NCI-H446 (cell line): ENCODE measurements at regions not wholly inside any gene's neighbourhood (a gene's known extent, or its start where the extent isn't known, plus 50 kb on each side); places are given as distances from the start of the nearest gene placed in this dataset.
"Not testable (repeated sequence)": the region's sequence is repeated elsewhere in the genome, so short reads cannot be mapped to it uniquely, and the experiment has no call there.

Source experiments
- DNase-seq, 2 experiments: peaks; one replicate each; lab custom pipeline; 2025; lab: John Stamatoyannopoulos, UW

DNA sequence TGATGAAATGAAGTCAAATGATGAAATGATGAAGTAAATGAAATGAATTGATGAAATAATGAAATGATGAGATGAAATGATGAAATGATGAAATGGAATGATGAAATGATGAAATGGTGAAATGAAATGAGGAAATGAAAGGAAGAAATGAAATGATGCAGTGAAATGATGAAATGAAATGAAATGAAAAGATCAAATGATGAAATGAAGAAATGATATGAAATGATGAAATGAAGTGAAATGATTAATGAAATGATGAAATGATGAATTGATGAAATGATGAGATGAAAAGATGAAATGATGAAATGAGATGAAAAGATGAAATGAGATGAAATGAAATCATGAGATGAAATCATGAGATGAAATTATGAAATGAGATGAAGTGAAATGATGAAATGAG, 139.2 kb upstream of the ERV3-1 start:
- DNase-seq = not testable (repeated sequence)

DNA sequence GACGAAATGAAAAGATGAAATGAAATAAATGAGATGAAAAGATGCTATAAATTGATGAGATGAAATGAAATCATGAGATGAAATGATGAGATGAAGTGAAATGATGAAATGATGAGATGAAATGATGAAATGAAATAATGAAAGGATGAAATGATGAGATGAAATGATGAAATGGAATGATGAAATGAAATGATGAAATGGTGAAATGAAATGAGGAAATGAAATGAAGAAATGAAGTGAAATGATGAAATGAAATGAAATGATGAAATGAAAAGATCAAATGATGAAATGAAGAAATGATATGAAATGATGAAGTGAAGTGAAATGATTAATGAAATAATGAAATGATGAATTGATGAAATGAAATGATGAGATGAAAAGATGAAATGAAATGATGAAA, 138.5 kb upstream of the ERV3-1 start:
- not testable (repeated sequence) for DNase-seq

DNA sequence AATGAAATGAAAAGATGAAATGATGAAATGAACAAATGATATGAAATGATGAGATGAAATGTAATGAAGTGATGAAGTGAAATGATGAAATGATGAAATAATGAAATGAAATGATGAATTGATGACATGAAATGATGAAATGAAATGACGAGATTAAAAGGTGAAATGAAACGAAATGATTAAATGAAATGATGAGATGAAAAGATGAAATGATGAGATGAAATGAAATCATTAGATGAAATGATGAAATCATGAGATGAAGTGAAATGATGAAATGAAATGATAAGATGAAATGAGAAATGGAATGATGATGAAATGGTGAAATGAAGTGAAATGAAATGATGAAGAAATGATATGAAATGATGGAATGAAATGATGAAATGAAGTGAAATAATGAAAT, 138.1 kb upstream of the ERV3-1 start:
- DNase-seq = not testable (repeated sequence)

DNA sequence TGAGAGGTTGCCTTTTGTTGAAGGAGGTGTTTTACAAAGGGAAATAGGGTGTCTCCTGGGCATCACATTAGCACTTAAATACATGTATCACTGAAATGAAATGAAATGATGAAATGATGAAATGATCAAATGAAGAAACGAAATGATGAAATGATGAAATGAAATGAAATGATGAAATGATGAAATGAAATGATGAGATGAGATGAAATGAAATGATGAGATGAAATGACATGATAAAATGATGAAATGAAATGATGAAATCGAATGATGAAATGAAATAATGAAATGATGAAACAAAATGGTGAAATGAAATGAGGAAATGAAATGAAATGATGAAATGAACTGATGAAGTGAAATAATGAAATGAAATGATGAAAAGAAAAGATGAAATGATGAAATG, 137.6 kb upstream of the ERV3-1 start:
- not testable (repeated sequence) for DNase-seq

DNA sequence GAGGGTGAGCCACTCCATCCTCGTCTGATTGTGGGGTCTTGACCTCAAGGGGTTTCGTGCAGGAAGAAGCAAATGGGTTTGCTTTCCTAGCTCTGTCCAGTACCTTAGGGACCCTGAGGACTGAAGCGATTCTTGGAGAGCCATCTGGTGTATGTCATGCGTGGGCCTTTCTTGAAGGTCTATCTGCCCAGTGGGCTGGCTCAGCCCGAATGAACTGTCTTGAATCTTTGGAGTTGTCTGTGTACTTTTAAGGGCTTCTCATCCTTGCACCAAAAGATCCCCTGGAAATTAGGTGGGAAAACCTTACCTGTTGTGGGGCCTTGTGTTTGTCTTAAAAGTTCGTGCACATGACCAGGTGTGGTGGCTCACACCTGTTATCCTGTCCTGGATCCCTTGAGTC, 135.4 kb upstream of the ERV3-1 start:
- not testable (repeated sequence) for DNase-seq

DNA sequence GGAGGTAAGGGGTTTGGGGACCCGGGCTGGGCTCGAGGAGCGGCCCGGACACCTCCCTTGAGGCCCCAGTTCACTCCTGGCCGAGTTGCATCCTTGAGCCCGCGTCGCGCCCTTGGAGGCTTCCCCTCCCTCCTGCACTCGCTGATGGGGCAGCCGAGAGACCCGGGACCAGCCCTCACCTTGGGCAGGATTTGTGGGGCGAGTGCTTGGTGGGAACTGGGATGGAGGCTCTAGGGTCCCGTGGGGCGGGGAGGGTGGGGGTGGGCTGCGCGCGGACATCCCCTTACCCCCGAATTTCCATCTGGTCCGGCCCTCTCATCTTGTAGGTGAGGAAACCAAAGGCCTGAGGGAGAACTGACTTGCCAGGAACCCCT, 134.9 kb upstream of the ERV3-1 start:
- DNase-seq = not testable (repeated sequence)

DNA sequence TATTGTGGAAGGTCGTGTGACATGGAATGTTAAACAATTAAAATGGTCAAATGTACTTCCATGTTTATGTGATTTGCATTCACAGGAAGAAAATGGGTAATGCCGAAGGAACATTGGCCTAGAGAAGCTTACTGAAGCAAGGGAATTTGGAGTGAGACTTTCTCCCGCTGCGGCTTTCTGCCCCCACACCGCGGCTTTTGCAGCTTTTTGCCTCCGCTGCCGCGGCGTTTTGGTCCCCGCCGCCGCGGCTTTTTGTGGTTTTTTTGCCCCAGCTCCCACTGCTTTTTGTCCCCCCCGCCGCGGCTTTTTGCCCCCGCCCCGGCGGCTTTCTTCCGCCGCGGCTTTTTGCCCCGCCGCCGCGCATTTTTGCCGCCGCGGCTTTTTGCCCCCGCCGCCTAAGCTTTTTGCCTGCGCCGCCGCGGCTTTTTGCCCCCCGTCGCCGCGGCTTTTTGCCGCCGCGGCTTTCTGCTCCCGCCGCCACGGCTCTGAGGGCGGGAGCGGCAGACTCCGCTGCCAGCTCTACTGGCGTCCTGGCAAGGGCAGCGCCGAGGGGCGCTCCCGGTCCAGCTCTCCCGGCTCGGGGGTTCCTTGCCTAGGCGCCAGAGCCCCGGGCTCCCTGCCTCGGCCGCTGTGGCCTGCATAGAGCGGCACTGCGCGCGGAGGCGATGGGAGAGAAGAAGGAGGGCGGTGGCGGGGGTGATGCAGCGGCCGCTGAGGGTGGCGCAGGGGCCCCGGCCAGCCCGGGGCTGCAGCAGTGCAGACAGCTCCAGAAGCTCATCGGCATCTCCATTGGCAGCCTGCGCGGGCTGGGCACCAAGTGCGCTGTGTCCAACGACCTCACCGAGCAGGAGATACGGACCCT, 134.3 kb upstream of the ERV3-1 start:
- DNase-seq = not testable (repeated sequence)

DNA sequence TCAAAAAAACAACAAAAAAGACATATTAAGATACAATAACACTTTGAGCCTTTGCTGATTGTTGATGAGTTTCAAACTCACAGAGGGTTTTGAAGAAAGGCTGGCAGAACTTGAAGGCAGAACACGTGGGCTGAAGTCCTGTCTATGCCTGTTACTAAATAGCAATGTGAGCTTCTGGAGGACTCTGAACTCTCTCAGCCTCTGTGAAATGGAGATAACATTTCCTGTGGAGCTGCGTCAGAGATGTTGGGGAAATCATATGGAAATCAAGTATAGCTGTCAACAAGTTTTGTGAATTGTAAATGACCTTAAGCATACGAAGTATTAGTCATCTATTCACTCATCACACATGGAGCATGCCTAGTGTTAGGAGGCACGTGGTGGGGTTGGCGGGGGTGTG, 130.4 kb upstream of the ERV3-1 start:
- DNase-seq = not testable (repeated sequence)

DNA sequence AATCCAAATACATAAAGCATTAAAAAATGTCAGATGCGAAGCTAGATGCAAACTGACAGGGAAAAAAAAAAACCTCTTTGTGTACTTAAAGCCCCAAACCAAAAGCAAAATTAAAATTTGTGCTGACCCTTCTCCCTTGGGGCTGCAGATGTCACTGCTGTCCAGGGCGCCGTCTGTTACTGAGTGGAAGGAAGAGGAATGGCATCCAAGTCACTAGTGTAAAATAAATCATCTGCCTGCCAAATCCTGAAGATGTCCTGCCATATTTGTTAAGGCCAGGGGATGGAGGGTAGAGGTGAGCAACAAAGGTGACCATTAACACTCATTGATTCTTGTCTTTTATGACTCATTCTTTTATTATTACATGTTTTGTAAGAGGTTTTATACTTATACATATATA, 126.6 kb upstream of the ERV3-1 start:
- not testable (repeated sequence) for DNase-seq

DNA sequence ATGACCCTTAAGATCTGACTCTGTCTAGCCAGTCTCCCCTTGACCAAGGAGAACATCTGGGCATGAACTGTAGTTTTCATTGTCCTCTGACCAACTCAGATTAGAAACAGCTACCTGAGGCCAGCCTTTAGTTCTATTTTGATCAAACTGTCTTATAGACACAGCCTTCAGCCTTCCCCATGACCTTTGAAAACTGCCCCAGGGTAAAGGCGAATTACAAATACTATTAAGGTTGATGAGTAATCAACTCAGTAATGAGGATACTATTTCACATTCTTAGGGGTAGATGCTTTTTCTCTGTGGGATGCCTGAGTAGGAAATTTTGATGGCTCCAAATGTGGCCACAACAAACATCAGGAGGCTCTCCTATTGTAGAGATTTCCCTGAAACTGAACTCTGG, 125.8 kb upstream of the ERV3-1 start:
- DNase-seq = not testable (repeated sequence)

DNA sequence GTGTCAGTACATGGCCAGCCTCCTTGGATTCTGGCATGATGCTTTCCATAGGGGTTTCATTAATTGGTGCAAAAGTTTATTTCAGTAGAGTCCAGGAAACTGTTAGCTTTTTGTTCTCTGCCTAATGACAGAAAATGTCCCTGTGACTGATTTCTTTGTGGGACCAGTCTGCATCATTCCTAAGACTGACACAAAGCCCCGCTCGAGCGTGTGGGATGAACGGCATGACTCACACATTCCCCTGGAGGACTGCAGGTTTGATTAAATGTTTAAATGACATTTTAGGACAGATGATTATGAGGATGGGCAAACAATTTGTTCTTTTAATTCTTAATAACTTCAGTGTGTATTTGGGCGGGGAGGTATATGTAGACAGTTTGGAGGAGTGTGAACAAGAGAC, 120.9 kb upstream of the ERV3-1 start:
- DNase-seq = not testable (repeated sequence)

DNA sequence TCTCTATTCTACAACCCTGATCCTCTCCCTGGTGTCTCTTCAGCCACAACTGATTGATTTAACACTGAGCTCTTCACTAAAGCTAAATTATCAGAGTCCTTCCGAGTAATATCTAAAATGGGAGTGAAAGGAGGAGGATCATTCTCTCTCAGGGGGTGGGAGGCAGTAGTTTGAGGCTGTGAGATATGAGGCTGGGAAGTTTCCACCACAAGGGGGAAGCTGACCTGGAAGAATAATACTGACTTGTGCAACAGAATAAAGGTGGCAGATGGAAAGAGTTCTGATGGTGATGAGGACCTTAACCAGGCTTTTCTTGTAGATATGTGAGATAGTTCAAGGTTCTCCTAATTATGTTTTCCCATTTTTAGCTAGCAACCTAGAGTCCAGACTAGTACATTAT, 118.1 kb upstream of the ERV3-1 start:
- not testable (repeated sequence) for DNase-seq

DNA sequence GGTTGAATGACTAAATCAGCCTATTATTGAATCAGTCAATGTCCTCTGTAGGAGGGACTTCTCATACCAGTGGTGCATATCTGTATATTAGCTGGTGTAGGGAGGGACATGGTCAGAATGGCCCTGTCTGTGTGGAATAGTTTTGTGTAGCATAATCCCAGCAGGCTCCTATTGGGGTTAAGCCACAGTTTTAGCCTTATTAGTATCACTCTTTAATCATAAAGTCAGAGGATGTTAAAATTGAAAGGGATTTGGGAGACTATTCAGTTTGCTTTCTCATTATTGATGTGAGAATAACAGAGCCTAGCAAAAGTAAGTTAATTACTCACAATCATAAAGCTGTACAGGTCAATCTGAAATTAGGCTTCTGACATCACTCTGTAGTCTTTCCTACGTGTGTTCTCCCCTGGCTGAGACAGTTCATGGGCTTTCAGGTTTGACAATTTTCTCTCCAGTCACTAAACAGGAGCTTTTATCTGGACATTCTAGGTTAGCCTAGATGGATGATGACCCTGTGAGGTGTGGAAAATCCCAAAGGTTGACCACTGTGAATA, 99.2 kb upstream of the ERV3-1 start:
- not testable (repeated sequence) for DNase-seq

DNA sequence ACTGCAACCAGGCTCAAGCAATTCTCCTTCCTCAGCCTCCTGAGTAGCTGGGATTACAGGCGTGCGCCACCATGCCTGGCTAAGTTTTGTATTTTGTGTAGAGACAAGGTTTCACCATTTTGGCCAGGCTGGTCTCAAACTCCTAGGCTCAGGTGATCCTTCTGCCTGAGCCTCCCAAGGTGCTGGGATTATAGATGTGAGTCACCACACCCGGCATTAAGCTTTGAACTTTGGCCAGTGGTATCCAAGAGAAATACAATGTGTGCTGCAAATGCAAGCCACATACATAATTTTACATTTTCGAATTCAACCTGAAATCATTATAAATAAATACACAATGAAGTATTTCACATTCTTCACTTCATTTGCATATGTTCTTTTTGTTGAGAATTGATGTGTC, 94.0 kb upstream of the ERV3-1 start:
- not testable (repeated sequence) for DNase-seq

DNA sequence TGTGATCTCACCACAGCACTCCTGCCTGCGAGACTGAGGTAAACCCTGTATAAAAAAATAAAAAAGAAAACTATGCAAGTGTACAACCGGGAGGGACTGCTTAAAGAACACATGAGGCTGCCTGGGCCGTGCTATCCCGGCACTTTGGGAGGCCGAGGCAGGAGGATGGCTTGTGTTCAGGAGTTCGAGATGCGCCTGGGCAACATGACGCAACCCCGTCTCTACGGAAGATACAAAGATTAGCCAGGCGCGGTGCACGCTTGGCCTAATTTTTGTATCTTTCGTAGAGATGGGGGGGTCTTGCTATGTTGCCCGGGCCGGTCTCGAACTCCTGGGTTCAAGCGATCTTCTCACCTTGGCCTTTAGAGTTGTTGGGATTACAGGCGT, 75.2 kb upstream of the ERV3-1 start:
- DNase-seq = not testable (repeated sequence)

DNA sequence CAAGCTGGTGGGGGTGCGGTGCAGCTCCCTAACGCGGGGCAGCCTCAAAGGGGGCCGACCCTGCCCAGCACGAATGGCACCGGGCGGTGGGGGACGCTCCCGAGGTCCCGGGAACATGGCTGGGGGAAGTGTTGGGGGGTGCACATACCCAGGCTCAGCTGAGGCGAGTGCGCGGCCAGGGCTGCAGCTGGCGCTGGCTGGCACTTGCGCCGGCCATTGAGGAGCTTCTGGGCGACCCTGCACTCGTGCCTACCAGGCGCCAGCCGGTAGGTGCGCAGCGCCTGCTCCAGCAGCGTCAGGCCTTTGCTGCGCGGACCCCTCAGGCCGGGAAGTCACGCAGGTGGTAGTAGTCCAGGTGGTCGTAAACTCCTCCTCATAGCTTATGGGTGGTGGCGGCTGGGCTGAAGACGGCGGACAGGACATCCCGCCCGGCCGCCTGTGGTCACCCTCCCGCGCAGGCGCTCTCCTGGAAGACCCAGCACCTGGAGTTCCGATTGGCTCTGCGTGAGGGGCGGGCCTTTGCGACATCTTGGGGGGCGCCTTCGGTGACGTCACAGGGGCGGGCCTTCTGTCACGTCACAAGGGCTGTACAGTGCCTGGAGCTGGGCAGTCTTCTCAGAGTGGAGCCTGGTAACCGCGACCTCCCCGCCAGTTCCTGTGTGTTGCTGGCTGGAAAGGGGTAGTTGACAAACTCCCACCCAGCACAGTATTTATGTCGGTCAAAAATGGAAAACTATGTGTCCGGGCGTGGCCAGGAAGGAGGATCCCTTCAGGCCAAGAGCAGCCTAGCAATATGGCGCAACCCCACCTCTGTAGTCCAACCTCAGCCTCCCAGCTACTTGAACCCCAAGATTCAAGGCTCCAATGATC, 74.5 kb upstream of the ERV3-1 start:
- peak in 1 of 2 experiments; percentile 49 for DNase-seq

DNA sequence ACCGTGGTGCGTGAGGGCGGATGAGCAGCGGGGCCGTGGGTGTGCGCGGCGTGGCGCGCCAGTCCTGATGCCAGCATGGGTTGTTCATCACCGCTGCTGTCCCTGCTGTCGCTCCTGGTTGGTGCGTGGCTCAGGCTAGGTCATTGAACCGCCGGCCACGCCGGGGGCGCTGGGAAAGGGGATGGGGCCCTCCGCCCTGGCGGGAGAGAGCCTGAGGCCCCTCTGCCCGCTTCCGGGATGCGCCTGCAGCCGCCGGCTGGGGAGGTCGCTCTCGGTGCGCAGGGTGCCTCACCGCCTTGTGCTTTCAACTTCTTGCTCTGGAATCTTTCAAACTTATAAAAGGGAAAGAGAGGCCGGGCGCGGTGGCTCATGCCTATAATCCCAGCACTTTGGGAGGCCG, 68.5 kb upstream of the ERV3-1 start:
- not testable (repeated sequence) for DNase-seq

DNA sequence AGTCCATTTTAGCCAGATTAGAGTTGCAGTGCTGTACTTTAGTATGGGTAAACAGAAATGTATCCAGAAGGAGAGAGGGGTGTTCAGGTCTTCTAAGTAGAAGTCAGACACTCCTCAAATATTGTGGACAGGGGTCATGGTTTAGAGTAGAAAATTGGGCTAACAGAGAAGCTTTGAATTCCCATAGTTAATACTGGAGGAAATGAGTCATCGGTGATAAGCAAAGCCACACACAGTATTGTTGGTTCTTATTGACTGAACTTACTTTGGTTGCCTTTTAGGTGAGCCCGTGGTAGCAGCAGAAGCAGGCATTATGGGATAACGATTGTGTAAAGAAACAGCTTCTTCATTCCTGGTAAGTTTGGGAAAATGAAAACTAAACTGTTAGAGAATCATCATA, 66.7 kb upstream of the ERV3-1 start:
- DNase-seq = not testable (repeated sequence)

DNA sequence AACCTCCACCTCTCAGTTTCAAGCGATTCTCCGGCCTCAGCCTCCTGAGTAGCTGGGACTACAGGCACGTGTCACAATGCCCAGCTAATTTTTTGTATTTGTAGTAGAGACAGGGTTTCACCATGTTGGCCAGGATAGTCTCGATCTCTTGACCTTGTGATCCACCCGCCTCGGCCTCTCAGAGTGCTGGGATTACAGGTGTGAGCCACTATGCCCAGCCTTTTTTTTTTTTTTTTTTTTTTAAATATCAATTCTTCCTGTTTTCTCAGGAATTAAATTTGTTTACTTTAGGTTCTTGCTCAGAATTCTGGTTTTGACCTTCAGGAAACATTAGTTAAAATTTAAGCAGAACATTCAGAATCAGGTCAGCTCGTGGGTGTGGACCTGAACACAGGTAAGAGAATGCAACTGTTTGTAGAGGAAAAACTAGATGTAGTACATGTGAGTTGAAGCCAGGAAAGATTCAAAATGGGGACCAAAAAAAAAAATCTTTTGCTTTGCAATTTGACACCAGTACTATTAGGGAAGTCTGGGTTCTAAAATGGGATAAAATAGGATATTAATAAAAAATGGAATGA, 65.5 kb upstream of the ERV3-1 start:
- DNase-seq = not testable (repeated sequence)

DNA sequence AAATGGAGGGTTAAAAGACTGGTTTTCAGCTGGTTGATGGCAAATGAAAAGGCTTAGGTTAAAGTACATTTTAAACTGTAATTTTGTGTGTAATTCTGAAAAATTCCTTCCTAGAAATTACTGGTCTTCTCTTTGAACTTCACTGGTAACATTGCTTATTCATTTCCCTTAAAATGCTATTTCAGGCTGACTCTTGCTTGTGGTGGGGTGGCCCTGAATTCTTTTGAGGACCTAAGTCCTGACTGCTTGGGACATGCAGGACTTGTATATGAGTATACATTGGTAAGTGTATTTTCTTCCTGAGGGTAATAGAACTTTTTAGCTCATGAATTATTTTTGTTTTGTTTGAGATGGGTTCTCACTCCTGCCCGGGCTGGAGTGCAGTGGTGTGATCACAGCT, 63.0 kb upstream of the ERV3-1 start:
- DNase-seq = not testable (repeated sequence)

DNA sequence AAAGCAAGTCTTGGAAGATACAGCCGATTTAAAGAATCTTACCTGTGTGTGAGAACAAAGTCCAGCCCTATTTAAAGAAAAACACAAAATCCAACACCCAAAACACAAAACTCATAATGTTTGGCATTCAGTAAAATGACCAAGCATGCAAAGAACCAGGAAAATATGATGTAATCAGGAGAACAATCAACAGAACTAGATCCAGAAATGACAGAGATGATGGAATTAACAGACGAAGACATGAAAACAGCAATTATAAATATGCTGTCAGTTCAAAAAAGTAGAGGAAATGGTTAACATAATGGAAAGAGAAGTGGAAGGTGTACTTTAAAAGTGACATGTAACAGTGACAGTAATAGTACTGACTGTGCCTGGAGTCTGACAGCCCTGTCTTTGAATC, 56.1 kb upstream of the ERV3-1 start:
- DNase-seq = not testable (repeated sequence)

DNA sequence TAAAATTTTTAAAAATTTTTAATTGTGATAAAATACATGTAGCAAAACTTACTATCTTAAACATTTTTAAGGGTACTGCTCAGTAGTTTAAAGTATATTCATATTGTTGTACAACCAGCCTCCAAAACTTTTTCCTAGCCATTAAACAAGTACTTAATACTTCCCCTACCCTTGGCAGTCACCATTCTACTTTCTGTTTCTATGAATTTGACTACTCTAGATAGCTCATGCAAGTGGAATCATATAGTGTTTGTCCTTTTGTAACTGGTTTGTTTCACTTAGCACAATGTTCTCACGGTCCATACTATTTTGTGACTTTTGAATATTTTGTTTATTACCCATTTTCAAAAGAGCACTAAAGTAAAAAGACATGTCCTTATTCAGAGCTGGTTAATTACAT, 52.8 kb upstream of the ERV3-1 start:
- not testable (repeated sequence) for DNase-seq
